ENCODE measurements at regions not wholly inside any gene's neighbourhood (a gene's known extent, or its start where the extent isn't known, plus 50 kb on each side); places are given as distances from the start of the nearest gene placed in this dataset.

DNA sequence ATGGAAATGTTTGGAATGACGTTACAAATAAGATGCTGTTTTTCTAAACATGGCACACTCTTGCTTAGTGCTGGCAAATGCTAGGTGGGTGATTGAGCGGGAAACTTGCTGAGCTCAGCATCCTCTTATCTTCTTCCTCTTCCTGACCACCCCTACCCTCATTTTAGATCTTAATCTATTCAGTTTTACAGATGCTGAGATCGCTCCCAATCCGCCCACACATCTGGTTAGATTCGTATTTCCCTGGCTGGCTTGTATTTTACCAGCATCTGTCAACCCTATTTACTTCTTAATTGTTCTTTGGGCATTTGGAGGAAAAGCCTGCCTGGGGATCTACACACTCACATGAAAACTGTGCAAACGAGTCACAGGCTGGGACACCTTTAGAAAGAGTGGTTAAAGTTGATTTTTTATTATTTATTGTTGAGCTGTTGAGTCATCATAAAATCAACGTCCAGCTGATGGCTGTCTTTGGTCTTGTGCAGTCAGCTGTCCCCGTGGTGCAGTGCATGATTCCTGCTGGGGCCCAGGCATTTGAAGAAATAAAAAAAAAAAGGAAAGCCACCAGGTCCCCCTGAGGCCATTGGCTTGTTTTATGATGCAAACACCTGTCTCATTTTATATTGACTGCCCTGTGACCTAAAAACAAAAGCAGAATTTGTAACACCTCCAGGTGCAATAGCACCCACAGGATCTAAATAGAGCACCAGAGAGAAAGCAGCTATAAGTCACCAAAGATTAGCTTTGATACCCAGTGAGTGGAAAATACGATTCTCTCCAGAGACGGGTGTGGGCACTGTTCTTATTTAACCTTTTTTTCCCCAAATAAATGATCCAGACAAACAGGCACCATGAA is 258.6 kb downstream of the HS3ST3B1 start:
- H3K4me3 Mint-ChIP-seq (ENCODE audit: unreplicated experiment) = no peak overlapping the region
- no peaks in the 10 kb centered on the region for H3K27me3 ChIP-seq (replicated peaks; ENCODE audit: control insufficient read depth, insufficient read depth, low read length)
- no peaks in the 10 kb centered on the region for H3K36me3 Mint-ChIP-seq (ENCODE audit: insufficient read depth, unreplicated experiment)
- H3K9me3 ChIP-seq = no peaks in the 10 kb centered on the region
- H3K36me3 ChIP-seq (ENCODE audit: control insufficient read depth, insufficient read depth, low read length) = no peaks in the 10 kb centered on the region
- intact Hi-C loops (cut with micrococcal nuclease; ENCODE audit: unreplicated experiment) = loop anchor here (10.0 kb wide), 1 partner anchor 965 kb away; no protein-coding TSS in a partner anchor
- H3K27me3 Mint-ChIP-seq (ENCODE audit: insufficient read depth, unreplicated experiment) = no peaks in the 10 kb centered on the region
- no peak overlapping the region for H3K27ac Mint-ChIP-seq (ENCODE audit: unreplicated experiment)
- H3K9me3 Mint-ChIP-seq (ENCODE audit: unreplicated experiment) = no peaks in the 10 kb centered on the region
- no peaks in the 10 kb centered on the region for H3K4me1 Mint-ChIP-seq (ENCODE audit: low read depth, unreplicated experiment)
- H3K4me3 ChIP-seq (ENCODE audit: low read depth, low read length) = no peak overlapping the region
- ChIA-PET CTCF (no interaction called here), POLR2A (no interaction called here)
- DNase-seq = no peak
- H3K4me1 ChIP-seq = no peaks in the 10 kb centered on the region
- TF ChIP-seq, protein P1, sequence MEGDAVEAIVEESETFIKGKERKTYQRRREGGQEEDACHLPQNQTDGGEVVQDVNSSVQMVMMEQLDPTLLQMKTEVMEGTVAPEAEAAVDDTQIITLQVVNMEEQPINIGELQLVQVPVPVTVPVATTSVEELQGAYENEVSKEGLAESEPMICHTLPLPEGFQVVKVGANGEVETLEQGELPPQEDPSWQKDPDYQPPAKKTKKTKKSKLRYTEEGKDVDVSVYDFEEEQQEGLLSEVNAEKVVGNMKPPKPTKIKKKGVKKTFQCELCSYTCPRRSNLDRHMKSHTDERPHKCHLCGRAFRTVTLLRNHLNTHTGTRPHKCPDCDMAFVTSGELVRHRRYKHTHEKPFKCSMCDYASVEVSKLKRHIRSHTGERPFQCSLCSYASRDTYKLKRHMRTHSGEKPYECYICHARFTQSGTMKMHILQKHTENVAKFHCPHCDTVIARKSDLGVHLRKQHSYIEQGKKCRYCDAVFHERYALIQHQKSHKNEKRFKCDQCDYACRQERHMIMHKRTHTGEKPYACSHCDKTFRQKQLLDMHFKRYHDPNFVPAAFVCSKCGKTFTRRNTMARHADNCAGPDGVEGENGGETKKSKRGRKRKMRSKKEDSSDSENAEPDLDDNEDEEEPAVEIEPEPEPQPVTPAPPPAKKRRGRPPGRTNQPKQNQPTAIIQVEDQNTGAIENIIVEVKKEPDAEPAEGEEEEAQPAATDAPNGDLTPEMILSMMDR (IDR thresholded peaks at IDR 0.05; ENCODE audit: insufficient read depth in 1 of 2, low read depth in 1 of 2, low read length in 1 of 2, severe bottlenecking in 1 of 2, unreplicated experiment in 1 of 2) = no peak
- no TSS peak for BruUV-seq (replicated peaks)

DNA sequence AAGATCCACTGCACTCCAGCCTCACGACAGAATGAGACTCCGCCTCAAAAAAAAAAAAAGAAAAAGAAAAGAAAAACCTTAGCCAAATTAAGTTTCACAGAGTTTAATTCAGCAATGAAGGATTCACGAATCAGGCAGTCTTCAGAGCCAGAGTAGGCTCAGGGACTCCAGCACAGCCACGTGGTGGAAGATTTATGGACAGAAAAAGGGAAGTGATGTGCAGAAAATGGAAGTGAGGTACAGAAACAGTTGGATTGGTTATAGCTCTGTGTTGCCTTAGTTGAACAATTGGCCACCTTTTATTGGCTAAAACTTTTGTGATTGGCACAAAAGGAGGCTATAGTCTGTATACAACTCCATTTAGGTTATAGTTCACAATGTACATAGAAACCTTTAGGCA is 256.6 kb downstream of the HS3ST3B1 start:
- Histone ChIP-seq H3K9me3 (no peaks in the 10 kb centered on the region), H3K4me1 (no peaks in the 10 kb centered on the region), H3K4me3 (ENCODE audit: low read depth, low read length) (no peak overlapping the region), H3K36me3 (ENCODE audit: control insufficient read depth, insufficient read depth, low read length) (no peaks in the 10 kb centered on the region), H3K27me3 (replicated peaks; ENCODE audit: control insufficient read depth, insufficient read depth, low read length) (no peaks in the 10 kb centered on the region)
- TF ChIP-seq, protein P1 (IDR thresholded peaks at IDR 0.05; ENCODE audit: insufficient read depth in 1 of 2, low read depth in 1 of 2, low read length in 1 of 2, severe bottlenecking in 1 of 2, unreplicated experiment in 1 of 2) = no peak
- H3K27ac Mint-ChIP-seq (ENCODE audit: unreplicated experiment) = no peak overlapping the region
- CTCF ChIA-PET = no interaction called here
- no peaks in the 10 kb centered on the region for H3K4me1 Mint-ChIP-seq (ENCODE audit: low read depth, unreplicated experiment)
- DNase-seq = no peak
- H3K9me3 Mint-ChIP-seq (ENCODE audit: unreplicated experiment) = no peaks in the 10 kb centered on the region
- H3K27me3 Mint-ChIP-seq (ENCODE audit: insufficient read depth, unreplicated experiment) = no peaks in the 10 kb centered on the region
- H3K36me3 Mint-ChIP-seq (ENCODE audit: insufficient read depth, unreplicated experiment) = no peaks in the 10 kb centered on the region
- no TSS peak for BruUV-seq (replicated peaks)
- POLR2A ChIA-PET = no interaction called here
- intact Hi-C loops (cut with micrococcal nuclease; ENCODE audit: unreplicated experiment) = loop anchor here (10.0 kb wide), 1 partner anchor 963 kb away; no protein-coding TSS in a partner anchor
- H3K4me3 Mint-ChIP-seq (ENCODE audit: unreplicated experiment) = no peak overlapping the region

GRCh38 chr17:14553847-14554246 is 253.0 kb downstream of the HS3ST3B1 start:
- Mint-ChIP-seq H3K36me3 (ENCODE audit: insufficient read depth, unreplicated experiment) (no peaks in the 10 kb centered on the region), H3K27me3 (ENCODE audit: insufficient read depth, unreplicated experiment) (no peaks in the 10 kb centered on the region), H3K27ac (ENCODE audit: unreplicated experiment) (no peak overlapping the region), H3K9me3 (ENCODE audit: unreplicated experiment) (no peaks in the 10 kb centered on the region), H3K4me3 (ENCODE audit: unreplicated experiment) (no peak overlapping the region), H3K4me1 (ENCODE audit: low read depth, unreplicated experiment) (no peaks in the 10 kb centered on the region)
- Histone ChIP-seq H3K4me1 (no peaks in the 10 kb centered on the region), H3K36me3 (ENCODE audit: control insufficient read depth, insufficient read depth, low read length) (no peaks in the 10 kb centered on the region), H3K4me3 (ENCODE audit: low read depth, low read length) (no peak overlapping the region), H3K27me3 (replicated peaks; ENCODE audit: control insufficient read depth, insufficient read depth, low read length) (no peaks in the 10 kb centered on the region), H3K9me3 (no peaks in the 10 kb centered on the region)
- TF ChIP-seq, protein P1 (IDR thresholded peaks at IDR 0.05; ENCODE audit: insufficient read depth in 1 of 2, low read depth in 1 of 2, low read length in 1 of 2, severe bottlenecking in 1 of 2, unreplicated experiment in 1 of 2) = no peak
- intact Hi-C loops (cut with micrococcal nuclease; ENCODE audit: unreplicated experiment) = loop anchor here (10.0 kb wide), 1 partner anchor 959 kb away; no protein-coding TSS in a partner anchor
- DNase-seq = no peak
- CTCF ChIA-PET = no interaction called here
- POLR2A ChIA-PET = no interaction called here
- BruUV-seq (replicated peaks) = no TSS peak

All from Caco-2 (cell line).